H1 (cell line): ENCODE measurements at regions not wholly inside any gene's neighbourhood (a gene's known extent, or its start where the extent isn't known, plus 50 kb on each side); places are given as distances from the start of the nearest gene placed in this dataset.

Experiments used
- CTCF ChIA-PET: fragments of 300-600 bp; sonication (Branson Sonifier 250); formaldehyde crosslinking; loops from one replicate; lab custom pipeline; 2021; ENCODE audit not compliant: partially characterized antibody; lab: Charles Lee
- POLR2A ChIA-PET: fragments of 300-600 bp; sonication (Branson Sonifier 250); formaldehyde crosslinking; loops from one replicate; lab custom pipeline; 2021; ENCODE audit warnings: inconsistent platforms; ENCODE audit not compliant: partially characterized antibody; lab: Charles Lee
- DNase-seq, 2 experiments: peaks; one replicate each; pipeline versions ENCODE4 v3.0.0 to v3.0.0-alpha.2; 2010 to 2022; ENCODE audit warnings: low spot score in 2 of 2, low read depth in 1 of 2, mixed read lengths in 1 of 2
- FAIRE-seq: peaks from 2 replicates; lab custom pipeline; 2011; peaks lifted over from hg19 to GRCh38; lab: Jason Lieb, UNC
- H2AFZ ChIP-seq: 2 replicates; pipeline ENCODE4 v1.8.1; 2012; ENCODE audit warnings: low read length, inconsistent platforms
- H2AK5ac ChIP-seq: 2 replicates; pipeline ENCODE4 v1.6.1; 2013; ENCODE audit warnings: low read depth, low read length
- H2BK120ac ChIP-seq: replicated peaks from 2 replicates; pipeline ENCODE3; 2013; ENCODE audit warnings: low read depth, low read length, inconsistent platforms
- H2BK12ac ChIP-seq: 2 replicates; pipeline ENCODE4 v1.6.1; 2013; ENCODE audit warnings: low read depth, low read length
- H2BK15ac ChIP-seq: 2 replicates; pipeline ENCODE4 v1.6.1; 2013; ENCODE audit warnings: low read length
- H2BK20ac ChIP-seq: 2 replicates; pipeline ENCODE4 v1.6.1; 2013; ENCODE audit warnings: low read length
- H2BK5ac ChIP-seq: 2 replicates; pipeline ENCODE4 v1.6.1; 2013; ENCODE audit warnings: low read depth, low read length
- H3K14ac ChIP-seq: 2 replicates; pipeline ENCODE4 v1.6.1; 2013; ENCODE audit warnings: inconsistent platforms; ENCODE audit not compliant: insufficient read length
- H3K18ac ChIP-seq: 2 replicates; pipeline ENCODE4 v1.6.1; 2013; ENCODE audit warnings: low read length; ENCODE audit errors: extremely low read depth
- H3K23ac ChIP-seq: 2 replicates; pipeline ENCODE4 v1.6.1; 2013; ENCODE audit warnings: inconsistent platforms; ENCODE audit not compliant: insufficient read length
- H3K23me2 ChIP-seq: 2 replicates; pipeline ENCODE4 v1.6.1; 2013; ENCODE audit warnings: low read depth, low read length
- H3K27ac ChIP-seq: 2 replicates; pipeline ENCODE4 v1.6.1; 2011; ENCODE audit warnings: low read depth, low read length, inconsistent platforms
- H3K27me3 ChIP-seq, 4 experiments: replicated peaks in 1 of 4; 1 replicate in 1 of 4; 2 replicates in 3 of 4; pipeline versions ENCODE4 v1.6.1 to v1.8.1; 2011 to 2013; ENCODE audit warnings: low read length in 3 of 4, mild to moderate bottlenecking in 3 of 4, inconsistent platforms in 2 of 4, mixed read lengths in 2 of 4, moderate library complexity in 1 of 4; ENCODE audit not compliant: control insufficient read depth in 3 of 4, insufficient read depth in 3 of 4; ENCODE audit errors: extremely low read depth in 1 of 4
- H3K36me3 ChIP-seq, 4 experiments: 2 replicates each; pipeline versions ENCODE4 v1.6.1 to v1.8.1; 2011 to 2013; ENCODE audit warnings: mild to moderate bottlenecking in 4 of 4, low read length in 3 of 4, moderate library complexity in 2 of 4, control low read depth in 1 of 4, inconsistent platforms in 1 of 4; ENCODE audit not compliant: insufficient read depth in 4 of 4, control insufficient read depth in 2 of 4
- H3K4ac ChIP-seq: replicated peaks from 2 replicates; pipeline ENCODE3; 2013; ENCODE audit warnings: low read length, low read depth, mixed read lengths, inconsistent platforms; ENCODE audit not compliant: insufficient read length
- H3K4me1 ChIP-seq, 4 experiments: replicated peaks in 1 of 4; 1 replicate in 1 of 4; 2 replicates in 3 of 4; pipeline versions ENCODE4 v1.6.1 to v1.8.1; 2011 to 2013; ENCODE audit warnings: low read length in 3 of 4, inconsistent platforms in 2 of 4, mixed read lengths in 1 of 4; ENCODE audit not compliant: insufficient read depth in 4 of 4, control insufficient read depth in 3 of 4
- H3K4me2 ChIP-seq, 2 experiments: 2 replicates each; pipeline versions ENCODE4 v1.6.1 to v1.8.1; 2011 to 2013; ENCODE audit warnings: low read depth in 2 of 2, low read length in 2 of 2, control low read depth in 1 of 2, inconsistent platforms in 1 of 2, mild to moderate bottlenecking in 1 of 2; ENCODE audit not compliant: insufficient read depth in 1 of 2
- H3K4me3 ChIP-seq, 4 experiments: fragments of 200-600, 300-600 bp in 1 of 4; sonication (generic), shearing (Covaris generic), sonication (Bioruptor Twin) in 1 of 4; 2 replicates each; pipeline versions ENCODE4 v1.5.1 to v1.8.1; 2011 to 2016; ENCODE audit warnings: low read length in 4 of 4, low read depth in 3 of 4, control low read depth in 2 of 4, inconsistent platforms in 2 of 4, mild to moderate bottlenecking in 2 of 4, mixed read lengths in 1 of 4, moderate library complexity in 1 of 4; ENCODE audit not compliant: insufficient read depth in 2 of 4; ENCODE audit errors: extremely low read depth in 1 of 4
- H3K56ac ChIP-seq: replicated peaks from 2 replicates; pipeline ENCODE3; 2013; ENCODE audit warnings: low read depth, mild to moderate bottlenecking, mixed read lengths, low read length, inconsistent platforms; ENCODE audit not compliant: insufficient read length
- H3K79me1 ChIP-seq: 2 replicates; pipeline ENCODE4 v1.6.1; 2013; ENCODE audit warnings: low read depth, low read length, control low read depth
- H3K79me2 ChIP-seq, 2 experiments: 2 replicates each; pipeline versions ENCODE4 v1.6.1 to v1.8.1; 2012 to 2013; ENCODE audit warnings: low read length in 2 of 2, mild to moderate bottlenecking in 2 of 2, inconsistent platforms in 1 of 2; ENCODE audit not compliant: insufficient read depth in 2 of 2, control insufficient read depth in 1 of 2
- H3K9ac ChIP-seq, 4 experiments: replicated peaks in 1 of 4; 1 replicate in 1 of 4; 2 replicates in 3 of 4; pipeline versions ENCODE4 v1.6.1 to v1.8.1; 2011 to 2013; ENCODE audit warnings: low read depth in 3 of 4, low read length in 3 of 4, control low read depth in 2 of 4, mild to moderate bottlenecking in 2 of 4, moderate library complexity in 2 of 4, inconsistent platforms in 1 of 4; ENCODE audit errors: extremely low read depth in 1 of 4
- H3K9me3 ChIP-seq, 2 experiments: 2 replicates each; pipeline versions ENCODE4 v1.6.1 to v1.8.1; 2012 to 2013; ENCODE audit warnings: mild to moderate bottlenecking in 2 of 2, moderate library complexity in 2 of 2, control low read depth in 1 of 2, inconsistent platforms in 1 of 2, low read depth in 1 of 2, low read length in 1 of 2, mixed read lengths in 1 of 2; ENCODE audit not compliant: insufficient read depth in 2 of 2
- H4K20me1 ChIP-seq, 2 experiments: replicated peaks in 1 of 2; 2 replicates each; pipeline versions ENCODE3 to v1.8.1; 2011 to 2013; ENCODE audit warnings: inconsistent platforms in 2 of 2, low read length in 2 of 2, mild to moderate bottlenecking in 1 of 2; ENCODE audit not compliant: insufficient read depth in 2 of 2, control insufficient read depth in 1 of 2
- H4K5ac ChIP-seq: 2 replicates; pipeline ENCODE4 v1.6.1; 2013; ENCODE audit warnings: low read length, low read depth, mixed read lengths, inconsistent platforms; ENCODE audit not compliant: insufficient read length
- H4K8ac ChIP-seq: 2 replicates; pipeline ENCODE4 v1.8.0; 2013; ENCODE audit warnings: mild to moderate bottlenecking, moderate library complexity, low read length, inconsistent platforms; ENCODE audit not compliant: insufficient read depth; ENCODE audit errors: extremely low read depth
- H4K91ac ChIP-seq: replicated peaks from 2 replicates; pipeline ENCODE3; 2013; ENCODE audit warnings: low read length, mixed read lengths, inconsistent platforms; ENCODE audit not compliant: insufficient read length
- JUN ChIP-seq: IDR thresholded peaks from 2 replicates; pipeline ENCODE4 v1.6.1; 2011; ENCODE audit warnings: low read depth, mild to moderate bottlenecking, improper control_type of control experiment, low read length
- JUND ChIP-seq: IDR thresholded peaks from 2 replicates; pipeline ENCODE4 v1.6.1; 2011; ENCODE audit warnings: mild to moderate bottlenecking, improper control_type of control experiment, low read length
- KDM1A ChIP-seq: fragments of 200-600, 300-600 bp; sonication (generic); IDR thresholded peaks from 2 replicates; pipeline ENCODE4 v1.7.1; 2016; ENCODE audit warnings: mild to moderate bottlenecking, low read length, borderline replicate concordance
- MAX ChIP-seq: IDR thresholded peaks from 2 replicates; pipeline ENCODE4 v1.6.1; 2012; ENCODE audit warnings: inconsistent platforms
- NRF1 ChIP-seq: IDR thresholded peaks from 2 replicates; pipeline ENCODE4 v1.6.1; 2011; ENCODE audit warnings: mild to moderate bottlenecking, low read depth, low read length, improper control_type of control experiment
- POU5F1 ChIP-seq: IDR thresholded peaks from 2 replicates; pipeline ENCODE4 v1.6.1; 2011; ENCODE audit warnings: low read depth, mild to moderate bottlenecking, low read length, moderate library complexity
- TBP ChIP-seq: IDR thresholded peaks from 2 replicates; pipeline ENCODE4 v1.6.1; 2011; ENCODE audit warnings: low read depth, low read length, improper control_type of control experiment
- WGBS, 2 experiments: shearing (Covaris generic) in 1 of 2; methylation state at CpG; one replicate each; pipeline versions ENCODE4 v1.1.6 to v1.1.7; 2013 to 2015; ENCODE audit warnings: low lambda C conversion rate in 2 of 2, mixed read lengths in 2 of 2, inconsistent platforms in 1 of 2, low coverage in 1 of 2, missing lambda C conversion rate in 1 of 2; ENCODE audit not compliant: insufficient replicate concordance in 2 of 2, insufficient coverage in 1 of 2, insufficient read length in 1 of 2; ENCODE audit errors: extremely low coverage in 1 of 2, missing lambda C conversion rate in 1 of 2; 5-methylcytosine and 5-hydroxymethylcytosine counted together
- TF ChIP-seq, protein P1 (sequence below): IDR thresholded peaks from 2 replicates; pipeline ENCODE4 v1.6.1; 2011; ENCODE audit warnings: low read depth, mild to moderate bottlenecking, low read length; ENCODE audit not compliant: insufficient read depth

- Histone ChIP-seq H3K4me2 (no peak overlapping the region), H2BK15ac (no peak overlapping the region), H2AFZ (no peak overlapping the region), H3K14ac (no peak overlapping the region), H3K79me1 (no peaks in the 10 kb centered on the region), H3K36me3 (no peaks in the 10 kb centered on the region), H4K8ac (no peak overlapping the region), H2BK5ac (no peak overlapping the region), H3K56ac (no peak overlapping the region), H3K18ac (no peak overlapping the region), H3K4me1 (peaks cover under 1 to 4% (median 3%) of the 10 kb centered on the region in 4 experiments; a peak in 4 of 7 replicates), H4K91ac (no peak overlapping the region), H3K9me3 (no peaks in the 10 kb centered on the region), H2BK120ac (no peak overlapping the region), H3K4ac (no peak overlapping the region), H3K23me2 (no peaks in the 10 kb centered on the region), H3K4me3 (no peak overlapping the region), H2BK12ac (no peak overlapping the region), H3K9ac (no peak overlapping the region), H3K23ac (no peak overlapping the region), H4K5ac (no peak overlapping the region), H3K27ac (no peak overlapping the region), H3K27me3 (no peaks in the 10 kb centered on the region; a peak in 1 of 7 replicates), H2AK5ac (no peak overlapping the region), H3K79me2 (no peaks in the 10 kb centered on the region), H4K20me1 (no peaks in the 10 kb centered on the region), H2BK20ac (no peak overlapping the region)
- WGBS, 2 experiments, result 95% methylated on average over 4 of the region's 4 CpGs; no CpG with 5 or more reads in 1 of the 2 experiments
- FAIRE-seq, result no peak
- ChIA-PET POLR2A (no interaction called here), CTCF (interaction anchor here (1.3 kb wide), 2 partner anchors 10 to 14 kb away, joined by 3 to 4 read pairs; no protein-coding TSS in a partner anchor)
- DNase-seq, result no peak
- TF ChIP-seq NRF1, result no peak
- no peak for TF ChIP-seq JUN
- no peak for TF ChIP-seq KDM1A
- TF ChIP-seq, protein P1, sequence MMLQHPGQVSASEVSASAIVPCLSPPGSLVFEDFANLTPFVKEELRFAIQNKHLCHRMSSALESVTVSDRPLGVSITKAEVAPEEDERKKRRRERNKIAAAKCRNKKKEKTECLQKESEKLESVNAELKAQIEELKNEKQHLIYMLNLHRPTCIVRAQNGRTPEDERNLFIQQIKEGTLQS, result no peak
- TF ChIP-seq JUND, result no peak
- TF ChIP-seq POU5F1, result no peak
- no peak for TF ChIP-seq TBP
- no peak for TF ChIP-seq MAX
These were observed 295.4 kb upstream of the STXBP5 start for GRCh38 chr6:146908786-146909185.
